ENCODE measurements at regions not wholly inside any gene's neighbourhood (a gene's known extent, or its start where the extent isn't known, plus 50 kb on each side); places are given as distances from the start of the nearest gene placed in this dataset.
A peak's percentile ranks its signal among the peaks of the same experiment; 100 is the strongest.

DNA sequence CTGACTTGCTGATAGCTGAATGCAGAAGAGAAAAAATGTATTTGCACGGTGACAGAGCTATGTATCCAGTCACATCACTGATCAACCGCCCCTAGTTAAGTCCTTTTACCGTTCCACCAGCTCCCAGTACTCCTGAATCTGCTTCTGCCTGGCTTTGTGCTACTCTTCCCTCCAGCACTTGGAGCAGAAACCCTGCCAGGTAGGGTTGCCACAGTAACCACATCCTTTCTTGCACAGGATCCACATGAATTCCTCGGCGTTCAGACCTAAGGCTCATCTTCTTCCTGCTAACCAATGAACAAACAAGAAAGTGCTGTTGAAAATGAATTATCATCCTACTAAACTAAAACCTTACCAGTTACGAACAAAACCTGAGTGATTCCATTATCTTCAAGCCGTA lies 52.0 kb upstream of the KCTD7 start:
- no peak for DNase-seq
- TF ChIP-seq, protein P1, sequence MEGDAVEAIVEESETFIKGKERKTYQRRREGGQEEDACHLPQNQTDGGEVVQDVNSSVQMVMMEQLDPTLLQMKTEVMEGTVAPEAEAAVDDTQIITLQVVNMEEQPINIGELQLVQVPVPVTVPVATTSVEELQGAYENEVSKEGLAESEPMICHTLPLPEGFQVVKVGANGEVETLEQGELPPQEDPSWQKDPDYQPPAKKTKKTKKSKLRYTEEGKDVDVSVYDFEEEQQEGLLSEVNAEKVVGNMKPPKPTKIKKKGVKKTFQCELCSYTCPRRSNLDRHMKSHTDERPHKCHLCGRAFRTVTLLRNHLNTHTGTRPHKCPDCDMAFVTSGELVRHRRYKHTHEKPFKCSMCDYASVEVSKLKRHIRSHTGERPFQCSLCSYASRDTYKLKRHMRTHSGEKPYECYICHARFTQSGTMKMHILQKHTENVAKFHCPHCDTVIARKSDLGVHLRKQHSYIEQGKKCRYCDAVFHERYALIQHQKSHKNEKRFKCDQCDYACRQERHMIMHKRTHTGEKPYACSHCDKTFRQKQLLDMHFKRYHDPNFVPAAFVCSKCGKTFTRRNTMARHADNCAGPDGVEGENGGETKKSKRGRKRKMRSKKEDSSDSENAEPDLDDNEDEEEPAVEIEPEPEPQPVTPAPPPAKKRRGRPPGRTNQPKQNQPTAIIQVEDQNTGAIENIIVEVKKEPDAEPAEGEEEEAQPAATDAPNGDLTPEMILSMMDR (IDR thresholded peaks at IDR 0.05), result no peak
- no peaks in the 10 kb centered on the region for H3K9me3 Mint-ChIP-seq
- peaks cover 42% of the 10 kb centered on the region for H3K4me1 Mint-ChIP-seq (ENCODE audit: low read depth)
- no peak overlapping the region for H3K4me3 Mint-ChIP-seq
- H3K36me3 Mint-ChIP-seq (ENCODE audit: low read depth), result peaks cover 29% of the 10 kb centered on the region
- no peaks in the 10 kb centered on the region for H3K27me3 Mint-ChIP-seq (ENCODE audit: insufficient read depth)
- peak overlapping the region; percentile 15 for H3K27ac Mint-ChIP-seq

Measured in HFFc6 (cell line).